HG03378 (cell line): ENCODE measurements at regions not wholly inside any gene's neighbourhood (a gene's known extent, or its start where the extent isn't known, plus 50 kb on each side); places are given as distances from the start of the nearest gene placed in this dataset.
"Not testable (repeated sequence)": the region's sequence is repeated elsewhere in the genome, so short reads cannot be mapped to it uniquely, and the experiment has no call there.

Experiments used
- ATAC-seq: cut with Tn5 transposase; IDR thresholded peaks from one replicate; pipeline ENCODE4 v1.9.1; 2021; ENCODE audit warnings: mild to moderate bottlenecking, moderate library complexity; ENCODE audit not compliant: unreplicated experiment

DNA sequence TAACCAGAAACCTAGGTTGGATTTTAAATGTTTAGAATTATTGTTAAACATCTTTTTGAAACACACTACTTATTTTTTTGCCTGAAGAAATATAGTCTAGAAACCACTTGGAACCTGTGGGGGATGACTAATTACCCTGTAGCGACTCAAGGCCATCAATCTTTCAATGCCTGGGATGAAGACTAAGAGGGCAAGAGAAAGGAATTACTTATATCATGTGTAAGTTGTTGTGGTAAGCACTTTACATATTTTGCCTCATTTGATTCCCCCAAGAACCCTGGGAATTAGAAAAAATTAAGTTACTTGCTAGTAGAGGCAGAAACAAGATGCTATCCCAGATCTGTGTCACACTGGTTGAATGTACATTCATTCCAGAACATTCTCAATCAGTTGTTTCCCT lies 170.9 kb upstream of the GRIA3 start:
- no peak for ATAC-seq

DNA sequence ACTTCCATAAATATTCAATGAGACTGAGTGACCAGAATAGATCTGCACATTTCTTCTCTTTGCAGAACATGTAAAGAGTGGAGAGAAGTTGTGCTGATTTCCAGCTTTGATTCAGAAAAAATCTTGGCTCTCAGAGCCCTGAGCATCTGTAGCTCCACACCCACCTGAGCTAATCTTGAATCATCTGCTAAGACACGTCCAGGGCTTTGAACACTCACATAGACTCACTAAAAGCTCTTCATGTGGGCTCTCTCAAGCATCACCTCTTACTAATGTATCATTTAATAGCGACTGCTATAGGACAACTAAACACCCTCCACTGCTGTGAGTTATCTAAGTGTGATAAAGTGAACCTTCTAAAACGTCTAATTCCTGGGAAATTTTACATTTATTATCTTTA lies 147.7 kb upstream of the GRIA3 start:
- no peak for ATAC-seq

DNA sequence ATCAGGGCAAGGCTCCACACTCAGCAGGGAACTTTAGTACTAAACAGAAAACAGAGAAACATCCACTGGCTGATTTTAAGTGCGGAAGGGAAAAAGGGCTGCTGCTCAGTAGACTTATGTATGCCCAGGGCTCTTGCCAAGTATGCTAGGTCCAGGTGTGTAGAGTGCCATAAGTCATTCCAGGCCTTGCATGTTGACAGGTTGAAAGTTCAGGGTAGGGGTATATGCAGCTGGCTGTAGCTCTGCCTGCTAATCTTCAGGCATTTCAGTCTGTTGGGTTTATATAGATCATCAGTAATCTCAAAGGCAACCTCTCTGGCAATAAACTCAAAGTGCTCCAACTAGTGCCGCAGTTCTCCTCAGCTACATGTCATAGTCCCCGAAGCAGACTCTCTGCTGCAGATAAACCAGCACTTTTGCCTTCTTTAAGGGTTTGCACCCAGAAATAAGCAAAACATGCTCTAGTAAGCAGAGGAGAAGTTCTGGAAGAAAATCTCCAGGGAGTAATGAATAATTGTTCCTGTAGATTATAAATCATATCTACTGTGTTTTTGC lies 134.9 kb upstream of the GRIA3 start:
- ATAC-seq, result no peak

DNA sequence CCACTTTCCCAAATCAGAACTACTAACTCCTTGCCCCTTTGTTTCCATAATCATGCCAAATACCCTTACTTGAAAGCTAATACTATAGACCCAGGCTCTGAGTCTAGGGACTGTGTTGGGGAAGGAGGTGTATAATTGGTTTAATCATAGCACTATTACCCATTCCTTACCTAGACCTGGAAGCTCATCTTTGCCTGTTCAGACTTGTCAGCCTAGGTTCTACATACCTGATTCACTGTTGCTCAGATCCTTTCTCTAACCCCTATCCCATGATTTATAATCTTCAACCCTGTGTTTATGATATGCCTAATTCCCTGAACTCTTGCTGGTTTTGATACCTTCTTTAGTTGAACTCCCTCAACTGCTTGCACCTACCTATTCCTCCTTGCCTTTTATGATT lies 123.1 kb upstream of the GRIA3 start:
- no peak for ATAC-seq

DNA sequence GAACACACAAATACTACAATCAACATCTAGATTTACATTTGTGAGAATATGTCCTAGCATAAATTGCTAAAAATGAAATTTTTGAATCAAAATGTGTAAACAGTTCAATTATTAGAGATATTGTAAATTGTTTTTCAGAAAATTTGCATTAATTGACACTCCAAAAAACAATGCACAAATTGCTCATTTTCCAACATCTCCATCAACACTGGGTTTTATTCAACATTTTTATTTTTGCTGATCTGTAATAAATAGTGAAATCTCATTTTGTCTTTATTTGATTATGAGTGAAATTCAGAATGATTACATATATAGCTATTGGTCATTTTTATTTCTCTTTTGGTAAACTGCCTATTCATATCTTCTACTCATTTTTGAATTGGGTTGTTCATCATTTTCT lies 120.0 kb upstream of the GRIA3 start:
- ATAC-seq, result no peak

DNA sequence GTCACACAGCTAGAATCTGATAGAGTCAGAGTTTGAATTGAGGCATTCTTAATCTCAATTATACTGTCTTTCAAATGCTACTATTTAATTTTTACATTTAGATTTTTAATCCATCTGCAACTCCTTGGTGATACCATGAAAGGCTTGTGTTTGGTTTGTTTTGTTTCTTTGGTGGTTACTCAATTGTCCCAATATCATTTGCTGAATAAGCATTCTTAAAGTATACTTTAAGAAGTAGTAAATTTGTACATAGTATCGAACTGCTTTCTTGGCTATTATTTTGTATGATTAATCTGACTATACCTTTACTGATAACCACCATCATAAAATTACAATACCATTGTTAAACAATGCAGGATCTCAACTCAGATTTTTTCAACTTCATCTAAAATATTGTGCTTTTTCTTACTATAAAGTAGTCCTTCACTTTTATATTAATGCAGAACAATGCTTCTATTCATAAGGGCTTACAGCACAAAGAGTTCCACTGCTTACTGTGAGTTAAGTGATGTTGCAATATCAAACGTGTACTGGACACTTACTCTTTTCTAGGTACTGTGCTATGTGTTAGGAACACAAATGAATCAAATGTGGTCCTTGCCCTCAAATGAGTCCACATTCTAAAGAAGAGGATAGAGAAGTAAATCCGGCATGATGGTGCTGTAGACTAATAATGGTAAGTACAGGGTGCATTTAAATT lies 111.2 kb upstream of the GRIA3 start:
- ATAC-seq, result no peak

DNA sequence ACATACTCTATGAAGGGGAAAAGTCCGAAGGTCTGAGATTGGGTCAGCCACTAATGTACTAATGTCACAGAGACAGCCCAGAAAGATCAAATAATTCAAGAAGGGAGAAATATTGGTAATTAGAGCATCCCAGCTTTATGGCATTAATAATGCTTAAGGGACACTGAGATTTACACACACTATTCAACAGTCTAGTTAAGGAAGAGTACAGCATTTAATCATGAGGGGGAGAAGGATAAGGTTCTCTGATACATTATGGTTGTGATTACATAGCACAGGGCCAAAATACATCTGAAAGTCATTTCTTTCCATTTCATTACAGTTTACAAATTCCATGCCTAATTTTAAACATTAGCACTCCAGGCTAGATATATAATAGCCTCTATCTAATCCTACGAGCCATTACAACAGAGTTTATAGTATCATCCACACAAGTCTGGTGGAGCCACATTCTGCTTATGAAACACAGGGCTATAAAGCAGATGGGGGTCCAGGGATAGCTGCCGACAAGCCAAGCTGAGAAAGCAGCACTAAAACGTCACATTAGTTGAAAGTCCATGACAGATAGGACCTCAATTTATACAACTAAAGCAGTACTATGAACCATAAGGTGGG lies 108.0 kb upstream of the GRIA3 start:
- no peak for ATAC-seq

DNA sequence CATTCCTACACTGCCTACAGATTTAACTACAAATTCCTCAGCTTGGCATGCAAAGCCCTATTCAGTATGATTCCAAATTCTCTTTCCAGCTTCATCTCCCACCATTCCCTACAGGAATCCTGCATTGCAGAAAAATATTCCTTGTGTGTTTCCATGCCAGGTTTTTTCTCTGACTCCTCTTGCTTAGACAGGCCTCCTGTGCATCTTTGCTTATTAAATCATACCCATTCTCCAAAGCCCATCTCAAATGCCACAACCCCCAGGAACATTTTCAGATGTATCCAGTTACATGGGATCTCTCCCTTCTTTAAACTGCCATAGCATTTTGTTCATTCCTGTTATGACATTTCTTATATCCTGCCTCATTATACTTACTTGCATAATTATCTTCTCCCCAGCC lies 106.4 kb upstream of the GRIA3 start:
- ATAC-seq, result no peak

DNA sequence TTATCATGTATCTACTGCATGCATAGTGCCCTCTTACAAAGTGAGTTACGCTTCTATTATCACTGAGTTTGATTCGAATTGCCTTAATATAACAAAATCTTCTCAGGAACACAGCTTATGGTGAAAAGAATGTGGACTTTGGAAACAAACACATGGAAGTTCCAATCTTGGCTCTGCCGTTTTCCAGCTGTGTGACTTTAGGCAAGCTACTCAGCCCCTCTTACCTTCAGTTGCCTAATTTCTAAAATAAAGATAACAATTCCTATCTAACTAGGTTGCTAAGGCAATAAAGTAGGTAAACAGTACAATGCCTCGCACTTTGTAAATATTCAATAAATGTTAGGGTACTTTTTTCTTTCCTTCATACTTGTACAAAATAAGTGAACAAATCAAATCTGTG lies 104.0 kb upstream of the GRIA3 start:
- ATAC-seq, result no peak

DNA sequence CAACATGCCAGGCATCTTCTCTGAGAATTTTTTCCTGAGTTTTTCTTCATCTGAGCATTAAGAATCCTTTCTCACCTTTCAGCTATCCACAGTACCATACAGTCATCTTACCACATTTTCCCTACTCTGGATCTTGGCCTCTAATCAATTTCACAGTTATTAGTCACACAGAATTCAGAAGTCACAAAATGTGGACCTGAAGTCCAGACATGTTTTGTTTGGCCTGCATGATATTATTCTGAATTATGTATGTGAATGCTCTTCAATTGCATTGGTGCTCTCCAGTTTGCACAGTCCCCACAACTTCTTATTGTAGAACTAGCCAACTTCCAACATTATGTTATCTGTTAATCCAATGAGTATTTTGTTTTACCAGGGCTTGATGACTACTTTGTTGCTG lies 102.3 kb upstream of the GRIA3 start:
- no peak for ATAC-seq

DNA sequence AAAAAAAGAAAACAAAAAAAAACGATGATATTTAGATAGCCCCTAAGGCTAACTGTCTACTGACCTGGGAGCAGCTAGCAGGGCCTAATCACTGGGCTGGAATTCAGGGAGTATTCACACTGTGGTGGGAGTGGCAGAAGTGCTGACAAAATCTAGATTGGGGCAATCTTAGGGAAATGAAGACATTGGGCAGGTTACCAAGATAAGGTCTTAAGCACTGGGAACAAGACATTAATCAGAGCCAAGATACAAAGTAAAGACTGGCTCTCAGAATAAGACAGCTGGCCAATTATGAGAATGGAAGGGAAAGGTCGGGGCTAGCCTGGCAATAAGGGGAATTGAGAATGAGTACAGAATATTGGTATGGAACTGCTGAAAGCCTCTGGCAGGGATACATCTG lies 100.2 kb upstream of the GRIA3 start:
- ATAC-seq, result no peak

DNA sequence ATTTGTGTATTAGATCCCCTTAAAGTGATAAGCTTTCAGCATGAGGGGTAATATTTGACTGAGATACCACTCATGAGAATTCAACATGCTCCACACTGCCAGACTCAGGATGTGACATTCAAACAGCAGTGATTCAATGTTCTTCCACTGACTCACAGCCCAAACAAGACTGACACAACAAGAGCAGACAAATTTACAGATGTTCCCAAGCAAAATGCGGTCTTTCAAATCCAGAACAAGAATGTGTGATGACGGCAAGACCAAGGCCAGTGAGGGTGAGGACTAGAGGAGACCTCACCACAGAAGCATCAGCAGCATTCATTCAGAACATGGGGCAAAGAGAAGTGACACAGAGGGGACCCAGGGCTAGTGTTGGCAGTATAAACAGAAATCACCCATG lies 99.3 kb upstream of the GRIA3 start:
- no peak for ATAC-seq

DNA sequence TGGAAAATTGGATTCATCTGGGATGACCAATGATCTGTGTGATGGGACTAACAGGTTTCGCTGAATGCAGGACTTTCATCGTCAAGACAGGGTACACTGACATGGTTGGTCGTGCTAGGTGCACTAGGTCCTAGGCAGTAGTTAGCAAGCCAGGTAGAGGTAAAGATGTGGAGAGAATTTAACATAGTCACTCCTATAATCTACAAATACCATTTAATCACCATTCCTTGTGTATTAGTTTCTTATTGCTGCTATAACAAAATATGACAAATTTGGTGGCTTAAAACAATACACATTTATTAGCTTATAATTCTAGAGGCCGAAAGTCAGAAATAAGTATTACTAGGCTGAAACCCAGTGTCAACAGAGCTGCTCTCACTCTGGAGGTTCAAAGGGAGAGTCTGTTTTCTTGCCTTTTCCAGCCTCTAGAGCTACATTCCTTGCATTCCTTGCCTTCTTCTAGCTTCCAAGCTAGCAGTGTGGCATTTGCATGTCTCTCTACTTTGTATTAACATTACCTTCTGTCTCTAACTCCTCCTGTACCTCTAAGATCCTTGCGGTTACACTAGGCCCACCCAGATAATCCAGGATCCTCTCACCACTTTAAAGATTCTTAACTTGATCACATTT lies 98.7 kb upstream of the GRIA3 start:
- no peak for ATAC-seq

DNA sequence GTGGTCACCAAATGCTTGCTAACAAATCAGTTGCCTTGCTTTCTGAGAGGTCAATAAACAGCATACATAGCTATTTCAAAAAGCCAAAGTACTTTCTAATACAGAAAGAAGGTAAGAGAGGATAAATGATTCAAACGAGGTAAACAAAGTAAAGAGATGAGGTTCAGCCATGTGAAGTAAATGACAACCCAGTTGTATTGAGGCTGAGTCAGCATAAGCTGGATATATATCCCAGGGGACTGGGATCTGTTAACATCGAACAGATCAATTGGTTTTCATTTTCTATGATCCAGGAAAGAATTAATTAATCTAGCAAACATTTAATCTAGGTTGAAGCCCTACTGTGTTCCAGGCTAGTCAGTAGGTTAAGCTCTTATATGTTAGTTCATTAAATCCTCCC lies 97.3 kb upstream of the GRIA3 start:
- no peak for ATAC-seq

DNA sequence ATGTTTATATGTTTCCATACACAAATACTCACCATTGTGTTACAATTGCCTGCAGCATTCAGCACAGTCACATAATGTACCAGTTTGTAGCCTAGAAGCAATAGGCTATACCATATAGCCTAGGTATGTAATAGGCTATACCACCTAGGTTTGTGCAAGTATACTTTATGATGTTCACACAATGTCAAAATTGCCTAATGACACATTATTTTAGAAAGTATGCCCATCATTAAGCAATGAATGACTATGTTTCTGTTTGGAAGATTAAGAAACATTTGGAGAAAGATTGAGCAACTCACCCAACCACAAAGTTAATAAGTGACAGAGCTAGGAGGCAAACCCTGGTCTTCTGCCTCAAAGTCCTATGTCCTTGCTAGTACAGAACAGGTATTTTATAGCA lies 96.8 kb upstream of the GRIA3 start:
- ATAC-seq, result no peak

DNA sequence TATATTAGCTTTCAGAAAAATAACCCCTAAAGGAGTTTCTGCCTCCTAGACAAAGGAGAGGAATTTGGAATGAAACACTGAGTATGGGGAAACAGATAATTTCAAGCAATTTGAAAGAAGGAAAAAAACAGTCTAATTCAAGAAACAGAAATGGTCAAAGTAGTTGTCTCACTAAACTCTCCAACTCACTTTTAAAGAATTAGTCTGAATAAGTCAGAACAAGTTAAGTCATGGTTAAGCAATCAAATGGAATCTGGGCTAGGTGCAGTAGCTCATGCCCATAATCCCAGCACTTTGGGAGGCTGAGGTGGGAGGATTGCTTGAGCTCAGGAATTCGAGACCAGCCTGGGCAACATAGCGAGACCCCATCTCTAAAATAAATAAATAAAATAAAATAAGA lies 95.7 kb upstream of the GRIA3 start:
- ATAC-seq, result no peak

DNA sequence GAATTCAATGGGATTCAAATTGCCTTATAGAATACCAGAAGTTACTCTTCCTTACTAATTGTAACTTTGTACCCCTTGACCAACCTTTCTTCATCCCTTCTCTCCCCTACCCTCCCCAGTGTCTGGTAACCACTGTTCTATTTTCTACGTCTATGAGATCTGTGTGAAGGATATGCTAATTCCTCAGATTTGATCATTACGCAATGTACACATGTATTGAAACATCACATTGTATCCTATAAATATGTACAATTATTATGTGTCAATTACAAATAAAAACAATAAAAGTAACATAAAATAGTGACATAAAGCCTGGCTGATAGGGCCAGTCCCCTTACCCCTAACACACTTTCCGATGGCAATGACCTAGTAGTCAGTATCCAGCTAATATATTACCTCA lies 95.1 kb upstream of the GRIA3 start:
- ATAC-seq, result no peak

DNA sequence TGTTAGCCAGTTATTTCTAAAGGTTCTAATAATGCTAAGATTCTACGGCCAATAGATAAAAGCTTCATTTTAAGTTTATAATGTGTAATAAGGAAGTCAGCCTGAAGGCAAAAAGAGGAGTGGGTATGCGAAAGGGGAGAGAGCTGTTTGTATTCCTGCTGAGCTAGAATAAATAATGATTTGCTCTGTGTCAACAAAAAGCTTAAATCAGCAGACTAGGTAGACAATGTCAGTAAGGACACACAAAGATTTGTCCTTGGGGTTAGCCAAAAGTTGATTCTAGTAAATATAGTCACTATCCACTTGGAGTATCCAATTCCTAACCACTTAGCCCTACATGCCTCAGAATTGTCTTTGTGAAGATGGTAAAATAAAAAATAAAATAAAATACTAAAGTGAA lies 90.3 kb upstream of the GRIA3 start:
- ATAC-seq, result no peak

DNA sequence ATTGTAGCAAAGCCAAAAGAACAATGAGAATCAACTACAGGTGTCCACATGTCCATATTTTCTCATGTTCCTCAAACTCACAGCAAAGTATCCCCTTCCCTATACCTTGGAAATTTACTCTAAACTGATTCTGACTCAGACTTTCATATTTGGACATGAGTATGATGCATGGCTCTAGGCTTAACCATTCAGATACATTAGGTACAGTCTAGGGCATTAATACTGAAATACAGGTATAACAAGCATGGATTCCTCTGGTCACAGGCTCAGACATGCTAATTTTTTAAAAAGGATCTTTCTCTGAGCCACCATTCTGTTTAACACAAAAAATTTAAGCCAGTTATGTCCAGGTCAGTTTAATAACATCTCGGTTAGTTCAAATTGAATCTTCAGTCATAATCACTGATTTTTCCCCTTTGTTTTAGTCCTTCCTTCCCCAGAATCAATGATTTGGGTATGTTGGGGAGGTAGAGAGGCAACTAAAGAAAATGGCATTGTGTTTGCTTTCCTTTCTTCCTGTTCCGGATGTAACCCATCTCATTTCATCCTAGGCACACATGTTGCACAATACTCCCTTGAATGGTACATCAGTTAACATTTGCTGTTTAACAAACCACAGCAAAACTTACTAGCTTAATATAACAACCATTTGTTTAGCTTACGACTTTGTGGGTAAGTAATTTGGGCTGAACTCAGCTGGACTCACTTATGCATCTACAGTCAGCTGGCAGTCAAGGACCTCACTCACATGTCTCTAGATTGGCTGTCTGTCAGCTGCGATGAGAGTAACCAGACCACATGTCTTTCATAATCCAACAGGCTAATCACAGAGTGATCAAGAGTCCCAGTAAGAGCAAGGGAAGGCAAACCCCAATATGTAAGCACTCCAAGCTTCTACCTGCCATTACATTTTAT lies 75.3 kb upstream of the GRIA3 start:
- no peak for ATAC-seq

DNA sequence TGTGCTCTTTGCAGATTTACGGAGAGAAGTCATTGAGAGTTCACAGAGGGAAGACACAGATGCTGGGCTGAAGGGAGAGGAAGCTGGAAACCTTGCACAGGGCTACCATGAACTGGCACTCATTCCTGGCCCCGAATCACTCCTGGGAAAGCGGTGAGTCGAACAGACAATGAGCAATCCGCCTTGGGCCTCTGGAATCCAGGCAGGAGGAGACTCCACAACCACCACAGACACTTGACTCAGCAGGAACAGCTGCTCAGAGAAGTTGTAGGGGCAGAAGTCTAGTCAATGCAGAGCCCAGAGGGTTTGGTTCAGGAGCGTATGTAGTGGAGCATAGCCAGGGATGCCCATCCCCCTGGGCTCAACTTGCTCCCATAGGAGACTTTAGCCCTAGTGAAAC lies 62.8 kb upstream of the GRIA3 start:
- no peak for ATAC-seq

DNA sequence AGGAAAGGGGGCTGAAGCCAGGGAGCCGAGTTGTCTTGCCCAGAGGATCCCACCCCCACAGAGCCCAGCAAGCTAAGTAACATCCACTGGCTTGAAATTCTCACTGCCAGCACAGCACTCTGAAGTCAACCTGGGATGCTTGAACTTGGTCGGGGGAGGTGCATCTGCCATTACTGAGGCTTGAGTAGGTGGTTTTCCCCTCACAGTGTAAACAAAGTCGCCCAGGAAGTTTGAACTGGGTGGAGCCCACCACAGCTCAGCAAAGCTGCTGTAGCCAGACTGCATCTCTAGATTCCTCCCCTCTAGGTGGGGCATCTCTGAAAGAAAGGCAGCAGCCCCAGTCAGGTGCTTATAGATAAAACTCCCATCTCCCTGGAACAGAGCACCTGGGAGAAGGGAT lies 54.3 kb upstream of the GRIA3 start:
- not testable (repeated sequence) for ATAC-seq
